Astrocyte of the cerebellum (primary cell): ENCODE measurements at regions not wholly inside any gene's neighbourhood (a gene's known extent, or its start where the extent isn't known, plus 50 kb on each side); places are given as distances from the start of the nearest gene placed in this dataset.

Source experiments
- DNase-seq: peaks from one replicate; pipeline ENCODE4 v3.0.0-alpha.2; 2011; ENCODE audit warnings: low read depth
- H3K4me3 ChIP-seq: 2 replicates; pipeline ENCODE4 v1.5.1; 2011; ENCODE audit warnings: mild to moderate bottlenecking, low read depth, low read length, moderate library complexity
- CTCF ChIP-seq: IDR thresholded peaks from 2 replicates; pipeline ENCODE4 v1.5.1; 2012; ENCODE audit warnings: low read length, low read depth, moderate library complexity, mild to moderate bottlenecking; ENCODE audit errors: missing control alignments
- in situ Hi-C: cut with HindIII; loops from 2 replicates; pipeline ENCODE4 v1.10.0; 2017; ENCODE audit warnings: low sequenced_read_pairs

DNA sequence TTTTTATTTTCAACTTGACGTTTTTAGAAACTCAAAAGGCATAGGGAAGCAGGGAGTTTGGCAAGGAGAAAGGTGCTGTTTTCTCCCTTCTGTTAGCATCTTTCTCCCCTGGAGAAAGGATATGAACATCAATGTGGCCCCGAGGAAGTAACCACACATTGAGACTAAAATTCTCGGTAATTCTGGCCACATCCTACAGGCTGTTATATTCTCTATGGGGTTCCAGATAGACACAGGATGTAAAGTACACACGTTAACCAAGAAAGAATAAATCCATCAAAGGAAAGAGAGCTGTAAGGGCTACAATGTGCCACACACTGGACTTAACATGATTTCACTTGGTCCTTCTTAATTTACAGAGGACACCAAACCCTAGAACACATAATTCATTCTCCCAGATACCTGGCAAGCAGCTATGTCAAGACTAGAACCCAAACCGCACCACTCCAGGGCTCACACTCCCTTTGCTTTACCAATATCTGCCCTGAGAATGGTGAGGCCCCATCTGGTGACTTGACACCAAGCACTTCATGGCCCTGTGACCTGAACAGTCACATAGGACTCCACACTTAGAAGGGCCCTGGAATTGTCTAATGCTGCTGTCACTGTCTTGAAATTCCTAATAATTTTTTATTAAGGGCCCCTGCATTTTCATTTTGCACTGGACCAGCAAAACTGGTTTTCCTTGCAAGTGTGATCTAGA lies 73.9 kb downstream of the PRLHR start:
- no peak for TF ChIP-seq CTCF
- in situ Hi-C loops, result no loop called here
- no peak overlapping the region for H3K4me3 ChIP-seq
- DNase-seq, result no peak

GRCh38 chr10:118520116-118520742 lies 75.2 kb downstream of the PRLHR start:
- no peak for DNase-seq
- in situ Hi-C loops, result no loop called here
- H3K4me3 ChIP-seq, result no peak overlapping the region
- TF ChIP-seq CTCF, result no peak

DNA sequence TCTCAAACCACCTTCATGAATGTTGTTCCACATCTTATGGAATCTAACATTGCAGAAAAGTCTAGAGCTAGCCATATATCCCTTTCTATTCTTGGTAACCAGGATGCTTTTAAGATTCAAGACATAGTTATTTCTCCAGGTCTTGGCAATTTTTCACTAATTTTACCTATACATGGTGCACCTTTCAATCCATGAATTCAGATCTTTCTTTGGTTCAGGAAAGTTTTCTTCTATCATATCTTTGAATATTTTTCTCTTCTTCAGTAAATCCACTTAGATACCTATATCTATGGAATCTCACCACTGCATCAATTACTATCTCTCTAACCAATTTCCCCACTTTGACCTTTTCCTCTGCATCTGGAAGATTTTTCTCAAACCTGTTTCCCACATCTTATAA lies 77.4 kb downstream of the PRLHR start:
- no peak for DNase-seq
- TF ChIP-seq CTCF, result no peak
- in situ Hi-C loops, result no loop called here
- no peak overlapping the region for H3K4me3 ChIP-seq

DNA sequence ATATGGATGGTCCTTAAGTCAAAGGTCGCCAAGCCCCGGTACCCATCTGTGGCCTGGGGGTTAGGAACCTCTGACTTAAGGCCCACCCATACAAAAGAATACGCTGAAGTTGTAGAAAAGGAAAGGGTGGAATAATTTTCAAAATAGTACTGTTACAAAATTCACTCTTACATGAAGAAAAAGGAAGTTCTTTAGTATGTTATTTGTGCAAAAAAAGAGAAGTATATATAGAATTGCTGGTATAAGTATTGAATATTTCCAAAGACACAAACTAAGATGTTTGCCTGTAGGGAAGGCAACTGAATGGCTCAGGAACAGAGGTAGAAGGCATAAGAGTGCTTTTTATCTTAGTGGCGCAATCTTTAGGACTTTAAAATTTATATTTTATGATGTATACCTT lies 78.7 kb downstream of the PRLHR start:
- TF ChIP-seq CTCF, result no peak
- in situ Hi-C loops, result no loop called here
- no peak for DNase-seq
- no peak overlapping the region for H3K4me3 ChIP-seq

DNA sequence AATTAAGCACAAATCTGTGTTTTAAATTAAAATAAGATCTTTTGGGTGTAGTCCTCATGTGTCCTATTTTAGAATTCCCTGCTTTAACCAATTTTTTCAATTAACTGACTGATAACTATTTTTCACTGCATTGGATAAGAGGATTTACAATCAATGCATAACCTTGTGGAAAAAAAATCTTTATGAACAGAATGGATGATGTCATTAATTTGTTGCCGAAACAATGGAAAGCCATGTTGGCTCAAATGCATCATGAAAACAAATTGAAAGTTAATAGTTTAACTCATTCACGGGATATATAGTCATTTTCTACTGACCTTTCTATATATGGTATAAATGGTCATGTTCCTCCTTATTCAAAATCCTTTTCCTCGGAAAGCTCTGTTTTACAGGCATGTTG lies 82.3 kb downstream of the PRLHR start:
- DNase-seq, result no peak
- in situ Hi-C loops, result no loop called here
- H3K4me3 ChIP-seq, result no peak overlapping the region
- TF ChIP-seq CTCF, result no peak

- DNase-seq, result no peak
- H3K4me3 ChIP-seq, result no peak overlapping the region
- in situ Hi-C loops, result no loop called here
- TF ChIP-seq CTCF, result no peak
Observed at GRCh38 chr10:118511711-118512110, 83.7 kb downstream of the PRLHR start.
